HG03457 (cell line): ENCODE measurements at regions not wholly inside any gene's neighbourhood (a gene's known extent, or its start where the extent isn't known, plus 50 kb on each side); places are given as distances from the start of the nearest gene placed in this dataset.
"Not testable (repeated sequence)": the region's sequence is repeated elsewhere in the genome, so short reads cannot be mapped to it uniquely, and the experiment has no call there.

Source experiments
- ATAC-seq: cut with Tn5 transposase; IDR thresholded peaks from one replicate; pipeline ENCODE4 v1.9.1; 2021; ENCODE audit warnings: moderate number of reproducible peaks; ENCODE audit not compliant: unreplicated experiment

GRCh38 chr18:34942276-34942675 lies 98.9 kb upstream of the MAPRE2 start:
- no peak for ATAC-seq

GRCh38 chr18:34942975-34943374 lies 98.2 kb upstream of the MAPRE2 start:
- ATAC-seq: no peak

GRCh38 chr18:34943587-34943986 lies 97.6 kb upstream of the MAPRE2 start:
- ATAC-seq: no peak

- no peak for ATAC-seq
Observed at GRCh38 chr18:34947711-34948125, 93.5 kb upstream of the MAPRE2 start.

- no peak for ATAC-seq
Observed at GRCh38 chr18:34951625-34952379, 89.4 kb upstream of the MAPRE2 start.

- ATAC-seq: no peak
Observed at GRCh38 chr18:34953212-34953611, 88.0 kb upstream of the MAPRE2 start.

GRCh38 chr18:34955494-34955893 lies 85.7 kb upstream of the MAPRE2 start:
- not testable (repeated sequence) for ATAC-seq

- ATAC-seq: no peak
Observed at GRCh38 chr18:34956663-34957062, 84.5 kb upstream of the MAPRE2 start.

- ATAC-seq: no peak
Observed at GRCh38 chr18:34957119-34957863, 83.9 kb upstream of the MAPRE2 start.

GRCh38 chr18:34957864-34958259 lies 83.4 kb upstream of the MAPRE2 start:
- no peak for ATAC-seq

GRCh38 chr18:34959211-34959829 lies 81.9 kb upstream of the MAPRE2 start:
- no peak for ATAC-seq

GRCh38 chr18:34959989-34960388 lies 81.2 kb upstream of the MAPRE2 start:
- ATAC-seq: no peak

- no peak for ATAC-seq
Observed at GRCh38 chr18:34965108-34965507, 76.1 kb upstream of the MAPRE2 start.

- ATAC-seq: no peak
Observed at GRCh38 chr18:34965566-34965965, 75.6 kb upstream of the MAPRE2 start.

GRCh38 chr18:34970106-34970505 lies 71.1 kb upstream of the MAPRE2 start:
- no peak for ATAC-seq

- ATAC-seq: no peak
Observed at GRCh38 chr18:34971313-34971712, 69.9 kb upstream of the MAPRE2 start.

GRCh38 chr18:34972765-34973414 lies 68.3 kb upstream of the MAPRE2 start:
- no peak for ATAC-seq

- no peak for ATAC-seq
Observed at GRCh38 chr18:34976123-34976522, 65.1 kb upstream of the MAPRE2 start.

GRCh38 chr18:34976534-34976898 lies 64.7 kb upstream of the MAPRE2 start:
- no peak for ATAC-seq

- peak; percentile 68 for ATAC-seq
Observed at GRCh38 chr18:34976899-34977837, 64.0 kb upstream of the MAPRE2 start.
